Ascending aorta (tissue), 2 donors: ENCODE measurements at regions not wholly inside any gene's neighbourhood (a gene's known extent, or its start where the extent isn't known, plus 50 kb on each side); places are given as distances from the start of the nearest gene placed in this dataset.

ENCODE experiments used
- DNase-seq, 2 donors: peaks; one replicate each; pipeline ENCODE4 v3.0.0-alpha.2; 2019; ENCODE audit warnings: low spot score in 2 of 2
- H3K27ac ChIP-seq, 2 donors: fragments of 200-600 bp; sonication (generic); one replicate each; pipeline ENCODE4 v1.5.1; 2016 to 2017; ENCODE audit warnings: mild to moderate bottlenecking in 1 of 2
- H3K27me3 ChIP-seq: fragments of 200-600 bp; sonication (generic); one replicate; pipeline ENCODE4 v1.5.1; 2017
- H3K36me3 ChIP-seq, 2 donors: fragments of 200-600 bp; sonication (generic); one replicate each; pipeline ENCODE4 v1.5.1; 2016
- H3K4me1 ChIP-seq, 2 donors: fragments of 200-600 bp; sonication (generic); one replicate each; pipeline ENCODE4 v1.5.1; 2016 to 2017; ENCODE audit warnings: mild to moderate bottlenecking in 1 of 2
- H3K4me3 ChIP-seq, 2 donors: fragments of 200-600 bp; sonication (generic); one replicate each; pipeline ENCODE4 v1.5.1; 2016 to 2017; ENCODE audit warnings: mild to moderate bottlenecking in 1 of 2
- H3K9me3 ChIP-seq, 2 donors: fragments of 200-600 bp; sonication (generic); one replicate each; pipeline ENCODE4 v1.5.1; 2016
- intact Hi-C: fragments of 100-400 bp; cut with DNase I; formaldehyde crosslinking; loops from one replicate; pipeline ENCODE4 v1.15.1; 2023
- TF ChIP-seq, protein P1 (sequence below), 3 experiments: fragments of 200-600 bp in 2 of 3; fragments of 450-650 bp in 1 of 3; sonication (generic) in 2 of 3; IDR thresholded peaks; one replicate each; pipeline ENCODE4 v1.5.1; 2016 to 2019; ENCODE audit warnings: antibody characterized with exemption in 3 of 3, mild to moderate bottlenecking in 1 of 3, moderate library complexity in 1 of 3

DNA sequence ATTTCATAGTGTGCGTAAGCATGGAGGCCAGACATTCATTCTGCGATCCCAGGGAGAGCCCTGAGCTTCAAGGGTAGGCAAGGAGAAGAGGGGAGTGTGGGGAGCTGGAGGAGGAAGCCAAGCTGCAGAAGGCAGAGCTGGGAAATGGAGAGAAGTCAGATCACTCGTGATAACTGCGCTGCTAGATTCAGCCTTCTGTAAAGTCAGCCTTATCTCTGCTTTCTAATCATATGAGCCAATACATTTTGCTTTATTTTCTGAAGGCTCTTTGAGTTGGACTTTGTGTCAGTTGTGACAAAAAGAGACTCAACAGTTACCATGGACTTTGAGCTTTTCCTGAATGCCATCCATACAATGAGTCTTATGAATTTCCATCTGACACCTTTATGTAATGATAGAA is 61.7 kb upstream of the CREB5 start:
- TF ChIP-seq, protein P1, sequence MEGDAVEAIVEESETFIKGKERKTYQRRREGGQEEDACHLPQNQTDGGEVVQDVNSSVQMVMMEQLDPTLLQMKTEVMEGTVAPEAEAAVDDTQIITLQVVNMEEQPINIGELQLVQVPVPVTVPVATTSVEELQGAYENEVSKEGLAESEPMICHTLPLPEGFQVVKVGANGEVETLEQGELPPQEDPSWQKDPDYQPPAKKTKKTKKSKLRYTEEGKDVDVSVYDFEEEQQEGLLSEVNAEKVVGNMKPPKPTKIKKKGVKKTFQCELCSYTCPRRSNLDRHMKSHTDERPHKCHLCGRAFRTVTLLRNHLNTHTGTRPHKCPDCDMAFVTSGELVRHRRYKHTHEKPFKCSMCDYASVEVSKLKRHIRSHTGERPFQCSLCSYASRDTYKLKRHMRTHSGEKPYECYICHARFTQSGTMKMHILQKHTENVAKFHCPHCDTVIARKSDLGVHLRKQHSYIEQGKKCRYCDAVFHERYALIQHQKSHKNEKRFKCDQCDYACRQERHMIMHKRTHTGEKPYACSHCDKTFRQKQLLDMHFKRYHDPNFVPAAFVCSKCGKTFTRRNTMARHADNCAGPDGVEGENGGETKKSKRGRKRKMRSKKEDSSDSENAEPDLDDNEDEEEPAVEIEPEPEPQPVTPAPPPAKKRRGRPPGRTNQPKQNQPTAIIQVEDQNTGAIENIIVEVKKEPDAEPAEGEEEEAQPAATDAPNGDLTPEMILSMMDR (IDR thresholded peaks at IDR 0.05): no peak
- Histone ChIP-seq H3K27ac (no peak overlapping the region), H3K27me3 (no peaks in the 10 kb centered on the region), H3K36me3 (no peaks in the 10 kb centered on the region), H3K4me3 (no peak overlapping the region), H3K9me3 (no peaks in the 10 kb centered on the region), H3K4me1 (no peaks in the 10 kb centered on the region)
- no peak for DNase-seq
- intact Hi-C loops: no loop called here

- no peaks in the 10 kb centered on the region for H3K27me3 ChIP-seq
- intact Hi-C loops: no loop called here
- no peaks in the 10 kb centered on the region for H3K4me1 ChIP-seq
- no peak overlapping the region for H3K4me3 ChIP-seq
- H3K9me3 ChIP-seq: no peaks in the 10 kb centered on the region
- TF ChIP-seq, protein P1 (IDR thresholded peaks at IDR 0.05): no peak
- no peaks in the 10 kb centered on the region for H3K36me3 ChIP-seq
- DNase-seq: no peak
- H3K27ac ChIP-seq: no peak overlapping the region
Observed at GRCh38 chr7:28351450-28351849, 60.9 kb upstream of the CREB5 start.

- TF ChIP-seq, protein P1 (IDR thresholded peaks at IDR 0.05): no peak
Observed at GRCh38 chr7:28354601-28355402, 57.5 kb upstream of the CREB5 start.

DNA sequence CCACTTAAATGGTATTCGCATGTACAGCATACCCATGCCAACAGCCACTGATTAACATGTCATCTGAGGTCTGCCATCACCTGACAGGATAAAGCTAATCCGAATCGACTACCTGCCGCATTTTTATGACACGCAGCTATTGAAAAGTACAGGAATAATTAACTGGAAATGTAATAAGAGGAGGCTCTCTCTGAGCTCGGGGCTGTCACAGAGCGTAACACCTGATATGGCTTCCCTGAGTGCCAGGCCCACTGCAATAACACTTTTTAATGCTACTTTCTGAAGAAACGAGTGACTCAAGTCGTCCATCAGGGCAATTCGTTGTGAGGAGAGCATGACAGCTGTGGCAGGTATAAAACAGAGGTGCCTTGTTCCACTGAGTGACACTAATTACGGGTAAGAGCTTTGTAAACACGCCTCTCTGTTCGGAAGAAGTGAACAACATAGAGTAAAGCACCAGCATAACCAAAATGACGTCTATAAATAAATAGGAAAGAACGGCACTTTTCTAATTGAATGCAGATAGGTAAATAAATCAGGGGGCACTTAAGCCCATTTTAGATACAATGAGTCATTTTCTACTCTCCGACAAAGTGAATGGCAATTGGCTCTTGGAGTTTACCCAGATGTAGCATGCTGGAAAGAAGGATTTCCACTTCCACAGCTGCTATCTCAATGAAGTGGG is 56.5 kb upstream of the CREB5 start:
- Histone ChIP-seq H3K27ac (no peak overlapping the region), H3K4me1 (no peaks in the 10 kb centered on the region), H3K9me3 (no peaks in the 10 kb centered on the region), H3K36me3 (no peaks in the 10 kb centered on the region), H3K4me3 (no peak overlapping the region), H3K27me3 (no peaks in the 10 kb centered on the region)
- DNase-seq: no peak
- intact Hi-C loops: no loop called here
- TF ChIP-seq, protein P1 (IDR thresholded peaks at IDR 0.05): no peak

More at GRCh38 chr7:28354601-28355402, 57.5 kb upstream of the CREB5 start:
- DNase-seq: no peak
- Histone ChIP-seq H3K4me1 (no peaks in the 10 kb centered on the region), H3K4me3 (no peak overlapping the region), H3K27me3 (no peaks in the 10 kb centered on the region), H3K9me3 (no peaks in the 10 kb centered on the region), H3K27ac (no peak overlapping the region), H3K36me3 (no peaks in the 10 kb centered on the region)
- intact Hi-C loops: no loop called here

DNA sequence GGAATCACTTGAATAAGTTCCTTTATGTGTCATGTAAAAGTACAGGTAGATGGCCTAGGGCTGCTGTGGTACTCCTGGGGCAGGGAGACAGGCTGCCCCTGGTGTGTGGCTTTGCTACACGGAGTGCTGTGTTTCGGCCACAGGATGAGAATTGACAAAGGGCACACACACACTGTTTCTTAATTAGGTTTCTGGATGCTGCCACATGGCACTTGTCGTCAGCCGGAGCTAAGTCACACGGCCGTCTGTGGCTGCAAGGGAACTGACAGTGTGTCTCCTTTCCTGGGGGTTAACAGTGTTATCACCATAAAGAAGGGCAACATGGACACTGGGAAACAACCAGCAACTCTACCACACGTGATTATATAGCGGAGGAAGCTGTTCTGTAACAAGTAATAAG is 55.7 kb upstream of the CREB5 start:
- H3K27ac ChIP-seq: no peak overlapping the region
- intact Hi-C loops: no loop called here

More for the DNA sequence above, 55.7 kb upstream of the CREB5 start:
- Histone ChIP-seq H3K36me3 (no peaks in the 10 kb centered on the region), H3K27me3 (no peaks in the 10 kb centered on the region), H3K4me1 (no peaks in the 10 kb centered on the region), H3K4me3 (no peak overlapping the region), H3K9me3 (no peaks in the 10 kb centered on the region)
- TF ChIP-seq, protein P1 (IDR thresholded peaks at IDR 0.05): no peak
- DNase-seq: no peak
